T-helper 2 cell treated with Interferon-gamma antibody and Interleukin-4, amounts not matched to agents 5 μg/mL and 100 μg/mL, for 36 hours (primary cell): ENCODE measurements at regions not wholly inside any gene's neighbourhood (a gene's known extent, or its start where the extent isn't known, plus 50 kb on each side); places are given as distances from the start of the nearest gene placed in this dataset.
"Not testable (repeated sequence)": the region's sequence is repeated elsewhere in the genome, so short reads cannot be mapped to it uniquely, and the experiment has no call there.

Experiments used
- DNase-seq: peaks from one replicate; pipeline ENCODE4 v3.0.0; 2021; ENCODE audit warnings: low spot score
- H3K27ac Mint-ChIP-seq: one replicate; pipeline ENCODE4 v1.8.0; 2021; ENCODE audit warnings: mild to moderate bottlenecking, mixed read lengths
- H3K27me3 Mint-ChIP-seq: one replicate; pipeline ENCODE4 v1.8.0; 2021; ENCODE audit warnings: low read depth, mixed read lengths
- H3K36me3 Mint-ChIP-seq: one replicate; pipeline ENCODE4 v1.8.0; 2021; ENCODE audit warnings: low read depth, mixed read lengths
- H3K4me1 Mint-ChIP-seq: one replicate; pipeline ENCODE4 v1.8.0; 2021; ENCODE audit warnings: low read depth, mixed read lengths
- H3K4me3 Mint-ChIP-seq: one replicate; pipeline ENCODE4 v1.8.0; 2022; ENCODE audit warnings: mild to moderate bottlenecking, moderate library complexity, mixed read lengths
- H3K9me3 Mint-ChIP-seq: one replicate; pipeline ENCODE4 v1.8.0; 2021; ENCODE audit warnings: mixed read lengths

DNA sequence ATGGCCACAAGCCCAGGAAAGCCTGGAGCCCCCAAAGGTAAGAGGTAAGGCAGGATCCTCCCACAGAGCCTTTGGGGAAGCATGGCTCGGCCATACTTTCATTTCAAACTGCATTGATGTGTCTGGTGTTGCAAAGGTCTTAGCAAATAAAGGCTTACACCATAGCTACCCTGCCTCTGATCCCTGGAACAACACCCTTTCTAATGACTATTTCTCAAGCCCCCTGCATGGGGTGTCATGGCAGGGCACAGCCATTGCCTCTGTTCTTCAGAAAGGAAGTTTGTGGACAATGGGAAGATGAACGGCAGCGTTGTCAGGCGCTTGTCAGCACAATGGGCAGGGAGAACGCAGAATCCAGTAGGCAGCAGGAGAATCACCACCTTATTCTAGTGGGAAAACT, 435.0 kb upstream of the SMIM21 start:
- no peaks in the 10 kb centered on the region for H3K9me3 Mint-ChIP-seq
- no peaks in the 10 kb centered on the region for H3K4me1 Mint-ChIP-seq
- H3K27ac Mint-ChIP-seq, result no peak overlapping the region
- no peaks in the 10 kb centered on the region for H3K36me3 Mint-ChIP-seq
- H3K27me3 Mint-ChIP-seq, result no peaks in the 10 kb centered on the region
- no peak for DNase-seq
- no peak overlapping the region for H3K4me3 Mint-ChIP-seq

GRCh38 chr18:75860166-75860565, 432.7 kb upstream of the SMIM21 start:
- no peak overlapping the region for H3K27ac Mint-ChIP-seq
- no peak overlapping the region for H3K4me3 Mint-ChIP-seq
- no peaks in the 10 kb centered on the region for H3K4me1 Mint-ChIP-seq
- no peak for DNase-seq
- no peaks in the 10 kb centered on the region for H3K9me3 Mint-ChIP-seq
- H3K36me3 Mint-ChIP-seq, result no peaks in the 10 kb centered on the region
- no peaks in the 10 kb centered on the region for H3K27me3 Mint-ChIP-seq

- Mint-ChIP-seq H3K4me1 (no peaks in the 10 kb centered on the region), H3K27ac (no peak overlapping the region), H3K4me3 (no peak overlapping the region), H3K9me3 (no peaks in the 10 kb centered on the region), H3K36me3 (no peaks in the 10 kb centered on the region), H3K27me3 (no peaks in the 10 kb centered on the region)
- no peak for DNase-seq
Observed at GRCh38 chr18:75859533-75859932, 432.0 kb upstream of the SMIM21 start.

DNA sequence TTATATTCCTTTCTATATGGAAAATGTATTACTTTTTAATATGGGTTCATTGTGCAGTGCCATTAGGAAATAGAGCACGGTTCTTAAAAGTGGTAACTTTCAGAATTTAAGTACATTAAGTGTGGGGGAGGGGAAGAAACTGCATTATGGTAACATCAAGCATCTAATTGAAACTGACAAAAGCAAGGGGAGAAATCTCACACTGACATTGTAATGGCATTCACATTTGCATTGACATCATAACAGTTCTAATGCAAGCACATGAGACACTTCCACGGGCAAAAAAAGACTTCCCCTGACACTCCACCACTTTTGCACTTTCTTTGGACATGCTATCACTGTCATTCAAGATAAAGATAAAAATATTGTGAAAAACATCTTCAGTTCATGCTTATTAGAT, 431.3 kb upstream of the SMIM21 start:
- no peak overlapping the region for H3K27ac Mint-ChIP-seq
- H3K9me3 Mint-ChIP-seq, result no peaks in the 10 kb centered on the region
- no peak overlapping the region for H3K4me3 Mint-ChIP-seq
- no peaks in the 10 kb centered on the region for H3K36me3 Mint-ChIP-seq
- H3K27me3 Mint-ChIP-seq, result no peaks in the 10 kb centered on the region
- no peak for DNase-seq
- H3K4me1 Mint-ChIP-seq, result no peaks in the 10 kb centered on the region

GRCh38 chr18:75857558-75857957, 430.1 kb upstream of the SMIM21 start:
- Mint-ChIP-seq H3K4me3 (no peak overlapping the region), H3K4me1 (no peaks in the 10 kb centered on the region), H3K36me3 (no peaks in the 10 kb centered on the region), H3K27ac (no peak overlapping the region), H3K27me3 (no peaks in the 10 kb centered on the region), H3K9me3 (no peaks in the 10 kb centered on the region)
- DNase-seq, result no peak

DNA sequence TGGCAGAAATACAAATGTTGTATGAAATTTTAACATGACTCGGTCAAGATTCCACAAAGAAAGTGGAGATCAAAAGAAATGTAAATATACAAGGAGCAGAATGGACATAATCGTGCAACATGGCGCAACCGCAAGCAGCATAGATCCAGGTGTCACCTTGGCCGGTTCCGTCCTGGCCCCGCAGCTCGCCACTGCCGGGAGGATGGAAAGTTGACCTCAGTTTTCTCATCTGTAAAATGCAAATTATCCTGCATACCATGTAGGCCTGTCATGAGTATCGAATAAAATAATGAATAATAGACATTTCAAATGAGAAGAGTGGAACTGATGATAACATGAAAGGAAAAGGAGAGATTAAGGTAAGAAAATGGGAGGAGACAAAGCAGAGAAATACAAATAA, 427.3 kb upstream of the SMIM21 start:
- Mint-ChIP-seq H3K27me3 (no peaks in the 10 kb centered on the region), H3K4me3 (no peak overlapping the region), H3K27ac (no peak overlapping the region), H3K36me3 (no peaks in the 10 kb centered on the region), H3K4me1 (no peaks in the 10 kb centered on the region), H3K9me3 (no peaks in the 10 kb centered on the region)
- no peak for DNase-seq

GRCh38 chr18:75854174-75854573, 426.7 kb upstream of the SMIM21 start:
- no peak overlapping the region for H3K4me3 Mint-ChIP-seq
- H3K27me3 Mint-ChIP-seq, result no peaks in the 10 kb centered on the region
- DNase-seq, result no peak

DNA sequence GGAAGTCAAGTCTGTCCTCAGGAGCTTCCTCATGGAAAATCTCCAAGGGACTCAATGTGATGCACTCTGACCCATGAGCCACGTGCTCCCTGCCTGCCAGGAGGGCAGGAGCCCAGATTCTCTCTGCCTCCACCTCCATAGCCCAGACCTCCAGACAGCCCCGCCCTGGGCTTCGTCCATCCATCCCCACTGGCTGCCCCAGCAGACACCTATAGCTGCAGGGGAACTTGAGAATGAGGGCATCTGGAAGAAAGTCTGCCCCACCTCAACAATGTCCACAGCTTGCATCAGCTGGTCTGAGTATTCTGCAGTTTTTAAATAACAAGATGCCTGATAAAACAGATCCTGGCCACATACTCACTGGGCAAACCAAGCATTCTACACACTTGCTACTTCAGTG, 418.8 kb upstream of the SMIM21 start:
- no peaks in the 10 kb centered on the region for H3K4me1 Mint-ChIP-seq
- no peaks in the 10 kb centered on the region for H3K9me3 Mint-ChIP-seq
- no peak overlapping the region for H3K4me3 Mint-ChIP-seq
- DNase-seq, result no peak
- H3K27ac Mint-ChIP-seq, result no peak overlapping the region
- H3K27me3 Mint-ChIP-seq, result no peaks in the 10 kb centered on the region
- no peaks in the 10 kb centered on the region for H3K36me3 Mint-ChIP-seq

More at GRCh38 chr18:75854174-75854573, 426.7 kb upstream of the SMIM21 start:
- no peak overlapping the region for H3K27ac Mint-ChIP-seq
- H3K36me3 Mint-ChIP-seq, result no peaks in the 10 kb centered on the region
- H3K4me1 Mint-ChIP-seq, result no peaks in the 10 kb centered on the region
- H3K9me3 Mint-ChIP-seq, result no peaks in the 10 kb centered on the region

GRCh38 chr18:75845413-75845812, 417.9 kb upstream of the SMIM21 start:
- H3K27me3 Mint-ChIP-seq, result no peaks in the 10 kb centered on the region
- no peaks in the 10 kb centered on the region for H3K4me1 Mint-ChIP-seq
- no peak overlapping the region for H3K4me3 Mint-ChIP-seq
- H3K27ac Mint-ChIP-seq, result no peak overlapping the region
- no peak for DNase-seq
- no peaks in the 10 kb centered on the region for H3K36me3 Mint-ChIP-seq
- H3K9me3 Mint-ChIP-seq, result no peaks in the 10 kb centered on the region

- Mint-ChIP-seq H3K27me3 (no peaks in the 10 kb centered on the region), H3K4me1 (no peaks in the 10 kb centered on the region), H3K36me3 (no peaks in the 10 kb centered on the region), H3K9me3 (no peaks in the 10 kb centered on the region), H3K4me3 (no peak overlapping the region), H3K27ac (no peak overlapping the region)
- DNase-seq, result no peak
Observed at GRCh38 chr18:75844146-75844545, 416.6 kb upstream of the SMIM21 start.

GRCh38 chr18:75840131-75840530, 412.6 kb upstream of the SMIM21 start:
- no peaks in the 10 kb centered on the region for H3K9me3 Mint-ChIP-seq
- no peaks in the 10 kb centered on the region for H3K27me3 Mint-ChIP-seq
- no peak overlapping the region for H3K4me3 Mint-ChIP-seq
- no peak for DNase-seq
- no peaks in the 10 kb centered on the region for H3K36me3 Mint-ChIP-seq
- no peak overlapping the region for H3K27ac Mint-ChIP-seq
- H3K4me1 Mint-ChIP-seq, result no peaks in the 10 kb centered on the region

GRCh38 chr18:75839686-75840085, 412.2 kb upstream of the SMIM21 start:
- not testable (repeated sequence) for H3K4me1 Mint-ChIP-seq, H3K27ac Mint-ChIP-seq, DNase-seq, H3K4me3 Mint-ChIP-seq, H3K36me3 Mint-ChIP-seq, H3K9me3 Mint-ChIP-seq, H3K27me3 Mint-ChIP-seq

DNA sequence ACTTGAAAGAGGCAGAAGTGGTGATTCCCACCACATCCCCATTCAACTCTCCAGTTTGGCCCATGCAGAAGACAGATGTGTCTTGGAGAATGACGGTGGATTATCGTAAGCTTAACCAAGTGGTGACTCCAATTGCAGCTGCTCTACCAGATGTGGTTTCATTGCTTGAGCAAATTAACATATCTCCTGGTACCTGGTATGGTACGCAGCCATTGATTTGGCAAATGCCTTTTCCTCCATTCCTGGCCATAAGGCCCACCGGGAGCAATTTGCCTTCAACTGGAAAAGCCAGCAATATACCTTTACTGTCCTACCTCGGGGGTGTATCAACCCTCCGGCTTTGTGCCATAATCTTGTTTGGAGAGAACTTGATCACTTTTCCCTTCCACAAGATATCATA, 411.5 kb upstream of the SMIM21 start:
- Mint-ChIP-seq H3K27me3 (no peaks in the 10 kb centered on the region), H3K4me3 (no peak overlapping the region), H3K36me3 (no peaks in the 10 kb centered on the region), H3K27ac (no peak overlapping the region), H3K9me3 (no peaks in the 10 kb centered on the region), H3K4me1 (no peaks in the 10 kb centered on the region)
- no peak for DNase-seq

DNA sequence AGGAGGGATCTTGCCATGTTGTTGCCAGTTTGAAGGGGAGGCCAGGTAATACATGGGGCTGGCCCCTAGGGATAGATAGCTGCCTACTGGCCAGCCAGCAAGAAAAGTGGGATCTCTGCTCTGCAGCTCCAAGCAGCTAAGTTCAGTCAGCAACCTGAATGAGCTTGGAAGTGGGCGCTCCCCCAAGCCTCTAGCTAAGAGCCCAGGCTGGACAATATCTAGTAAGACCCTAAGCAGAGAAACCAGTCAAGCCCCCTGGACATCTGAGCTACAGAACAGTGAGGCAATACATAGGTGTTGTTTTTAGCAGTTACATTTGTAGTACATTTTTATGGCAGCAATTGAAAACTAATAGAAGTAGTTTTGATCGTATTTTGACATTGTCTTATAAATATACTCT, 409.8 kb upstream of the SMIM21 start:
- no peaks in the 10 kb centered on the region for H3K36me3 Mint-ChIP-seq
- DNase-seq, result no peak
- H3K27me3 Mint-ChIP-seq, result no peaks in the 10 kb centered on the region
- no peaks in the 10 kb centered on the region for H3K4me1 Mint-ChIP-seq
- H3K4me3 Mint-ChIP-seq, result no peak overlapping the region
- no peak overlapping the region for H3K27ac Mint-ChIP-seq
- H3K9me3 Mint-ChIP-seq, result no peaks in the 10 kb centered on the region

GRCh38 chr18:75836516-75836915, 409.0 kb upstream of the SMIM21 start:
- Mint-ChIP-seq H3K27ac (no peak overlapping the region), H3K4me1 (no peaks in the 10 kb centered on the region)

More at GRCh38 chr18:75836516-75836915, 409.0 kb upstream of the SMIM21 start:
- no peaks in the 10 kb centered on the region for H3K36me3 Mint-ChIP-seq
- no peak for DNase-seq
- H3K4me3 Mint-ChIP-seq, result no peak overlapping the region
- no peaks in the 10 kb centered on the region for H3K9me3 Mint-ChIP-seq
- H3K27me3 Mint-ChIP-seq, result no peaks in the 10 kb centered on the region
